VCaP (cell line): ENCODE measurements at regions not wholly inside any gene's neighbourhood (a gene's known extent, or its start where the extent isn't known, plus 50 kb on each side); places are given as distances from the start of the nearest gene placed in this dataset.

ENCODE experiments used
- H3K27ac ChIP-seq: fragments of 450-650 bp; 2 replicates; pipeline ENCODE4 v1.5.1; 2017
- TF ChIP-seq, protein P1 (sequence below): fragments of 450-650 bp; conservative IDR thresholded peaks from 2 replicates; pipeline ENCODE4 v1.5.1; 2017; ENCODE audit warnings: mild to moderate bottlenecking, moderate library complexity

DNA sequence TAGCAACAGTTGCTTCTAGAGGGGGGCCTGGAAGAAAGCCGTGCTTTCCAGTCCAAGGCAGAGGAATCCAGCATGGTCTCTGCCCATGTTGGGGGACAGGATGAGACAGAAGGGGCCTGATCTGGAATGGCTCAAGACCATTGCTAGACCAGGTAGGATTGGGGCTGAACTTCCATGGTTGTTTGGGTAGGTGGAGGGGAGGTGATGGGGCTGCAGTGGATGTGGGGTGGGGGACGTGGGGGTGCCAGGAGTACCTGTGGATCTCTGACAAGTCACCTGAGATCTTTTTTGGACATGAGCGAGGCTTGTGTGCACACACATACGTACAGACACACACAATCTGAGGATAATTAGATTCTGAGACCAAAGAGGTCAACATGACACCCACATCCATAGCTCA, 228.7 kb upstream of the SKOR2 start:
- TF ChIP-seq, protein P1, sequence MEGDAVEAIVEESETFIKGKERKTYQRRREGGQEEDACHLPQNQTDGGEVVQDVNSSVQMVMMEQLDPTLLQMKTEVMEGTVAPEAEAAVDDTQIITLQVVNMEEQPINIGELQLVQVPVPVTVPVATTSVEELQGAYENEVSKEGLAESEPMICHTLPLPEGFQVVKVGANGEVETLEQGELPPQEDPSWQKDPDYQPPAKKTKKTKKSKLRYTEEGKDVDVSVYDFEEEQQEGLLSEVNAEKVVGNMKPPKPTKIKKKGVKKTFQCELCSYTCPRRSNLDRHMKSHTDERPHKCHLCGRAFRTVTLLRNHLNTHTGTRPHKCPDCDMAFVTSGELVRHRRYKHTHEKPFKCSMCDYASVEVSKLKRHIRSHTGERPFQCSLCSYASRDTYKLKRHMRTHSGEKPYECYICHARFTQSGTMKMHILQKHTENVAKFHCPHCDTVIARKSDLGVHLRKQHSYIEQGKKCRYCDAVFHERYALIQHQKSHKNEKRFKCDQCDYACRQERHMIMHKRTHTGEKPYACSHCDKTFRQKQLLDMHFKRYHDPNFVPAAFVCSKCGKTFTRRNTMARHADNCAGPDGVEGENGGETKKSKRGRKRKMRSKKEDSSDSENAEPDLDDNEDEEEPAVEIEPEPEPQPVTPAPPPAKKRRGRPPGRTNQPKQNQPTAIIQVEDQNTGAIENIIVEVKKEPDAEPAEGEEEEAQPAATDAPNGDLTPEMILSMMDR: no peak
- no peak overlapping the region for H3K27ac ChIP-seq

GRCh38 chr18:47471784-47472183, 220.3 kb upstream of the SKOR2 start:
- no peak overlapping the region for H3K27ac ChIP-seq
- TF ChIP-seq, protein P1: no peak

GRCh38 chr18:47470941-47471340, 219.5 kb upstream of the SKOR2 start:
- TF ChIP-seq, protein P1: no peak
- H3K27ac ChIP-seq: no peak overlapping the region

DNA sequence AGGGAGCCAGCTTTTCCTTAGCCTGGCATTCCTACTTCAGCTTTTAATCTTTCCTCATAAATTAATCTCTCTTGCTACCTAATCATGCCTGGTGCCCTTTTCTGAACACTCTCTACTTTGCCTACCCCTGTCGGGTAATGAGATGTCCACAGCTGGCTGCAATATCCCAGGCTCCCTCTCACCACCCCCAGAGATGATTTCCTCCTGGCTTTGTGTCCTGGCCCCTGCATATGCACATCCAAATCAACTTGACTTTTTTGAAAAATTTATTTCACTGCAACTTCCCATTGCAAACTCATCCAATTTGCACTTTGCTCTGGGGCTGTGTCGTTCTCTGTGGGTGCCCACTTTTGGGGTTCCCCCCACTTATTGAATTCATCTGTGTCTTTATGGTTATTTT, 218.1 kb upstream of the SKOR2 start:
- H3K27ac ChIP-seq: no peak overlapping the region
- TF ChIP-seq, protein P1: no peak

DNA sequence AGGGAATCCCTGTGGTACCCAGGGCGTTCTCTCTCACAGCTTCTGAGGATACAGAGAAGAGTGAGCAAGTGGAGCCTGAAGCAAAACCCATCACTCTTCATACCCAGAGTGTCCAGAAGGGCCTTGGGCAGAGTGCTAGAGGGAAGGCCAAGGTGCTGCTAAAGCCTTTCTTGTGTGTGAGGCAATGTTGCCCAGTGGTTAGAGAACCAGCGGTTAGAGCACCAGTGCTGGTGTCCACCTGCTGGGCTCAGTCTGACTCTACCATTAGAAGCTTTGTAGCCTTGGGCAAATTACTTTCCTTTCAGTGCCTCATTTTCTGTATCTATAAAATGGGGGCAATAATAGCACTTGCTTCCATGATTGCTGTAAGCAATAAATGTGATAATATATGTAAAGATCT, 210.5 kb upstream of the SKOR2 start:
- no peak overlapping the region for H3K27ac ChIP-seq
- TF ChIP-seq, protein P1: no peak

DNA sequence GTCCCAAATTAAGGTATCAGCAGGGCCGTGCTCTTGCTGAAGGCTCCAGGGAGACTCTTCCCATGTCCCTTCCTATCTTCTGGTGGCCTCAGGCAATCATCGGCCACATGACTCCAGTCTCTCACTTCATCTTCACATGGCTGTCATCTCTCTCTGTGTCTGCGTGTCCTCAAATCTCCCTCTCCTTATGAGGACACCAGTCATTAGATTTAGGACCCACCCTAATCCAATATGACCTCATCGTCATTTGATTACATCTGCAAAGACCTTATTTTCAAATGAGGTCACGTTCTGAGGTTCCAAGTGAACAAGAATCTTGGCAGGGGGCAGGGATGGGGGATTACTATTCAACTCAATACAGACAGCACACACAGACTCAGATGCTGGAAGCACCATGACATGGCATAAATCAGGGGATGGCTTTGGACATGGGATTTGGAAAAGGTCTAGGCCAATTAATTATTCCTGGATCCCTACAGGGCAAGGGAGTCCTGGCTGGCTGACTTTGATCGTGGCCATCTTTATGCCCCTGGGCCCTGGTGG, 210.0 kb upstream of the SKOR2 start:
- no peak overlapping the region for H3K27ac ChIP-seq
- TF ChIP-seq, protein P1: no peak

DNA sequence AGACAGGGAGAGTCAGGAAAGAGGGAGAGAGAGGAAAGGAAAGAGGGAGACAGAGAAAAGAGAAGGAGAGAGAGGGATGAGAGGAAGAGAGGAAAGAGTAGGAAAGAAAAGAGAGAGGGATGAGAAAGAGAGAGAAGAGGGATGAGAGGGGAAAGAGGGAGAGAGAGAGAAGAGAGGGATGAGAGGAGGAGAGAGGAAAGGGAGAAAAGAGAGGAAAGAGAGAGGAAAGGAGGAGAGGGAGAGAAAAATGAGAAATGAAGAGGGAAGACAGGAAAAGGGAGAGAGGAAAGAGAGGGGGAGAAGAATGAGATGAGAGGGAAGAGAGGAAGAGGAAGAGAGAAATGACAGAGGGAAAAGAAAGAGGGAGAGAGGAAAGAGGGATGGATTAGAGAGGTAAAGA, 207.0 kb upstream of the SKOR2 start:
- no peak overlapping the region for H3K27ac ChIP-seq
- TF ChIP-seq, protein P1: no peak
